Umbilical cord (tissue), 1 donor: ENCODE measurements at regions not wholly inside any gene's neighbourhood (a gene's known extent, or its start where the extent isn't known, plus 50 kb on each side); places are given as distances from the start of the nearest gene placed in this dataset.

Experiments used
- DNase-seq: peaks from one replicate; pipeline ENCODE4 v3.0.0-alpha.2; 2015; ENCODE audit warnings: low spot score

DNA sequence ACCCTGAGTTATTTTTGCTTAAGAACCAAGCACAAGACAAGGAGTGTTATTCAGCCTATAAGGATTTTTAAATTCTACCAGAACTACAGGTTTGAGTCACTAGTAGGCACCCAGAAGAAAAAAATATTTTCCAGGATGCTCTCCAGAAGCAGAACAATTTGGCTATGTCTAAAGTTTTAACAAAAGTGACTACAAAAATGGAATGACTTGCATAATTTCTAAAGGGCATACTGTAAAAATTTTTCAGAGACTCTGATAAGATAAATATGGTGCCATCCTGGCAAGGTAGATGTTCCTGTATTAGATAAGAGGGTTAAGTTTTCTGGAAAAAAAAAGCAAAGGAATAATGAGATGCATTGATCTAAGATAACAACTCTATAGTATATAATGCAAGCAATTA lies 68.6 kb upstream of the FAM9A start:
- no peak for DNase-seq

DNA sequence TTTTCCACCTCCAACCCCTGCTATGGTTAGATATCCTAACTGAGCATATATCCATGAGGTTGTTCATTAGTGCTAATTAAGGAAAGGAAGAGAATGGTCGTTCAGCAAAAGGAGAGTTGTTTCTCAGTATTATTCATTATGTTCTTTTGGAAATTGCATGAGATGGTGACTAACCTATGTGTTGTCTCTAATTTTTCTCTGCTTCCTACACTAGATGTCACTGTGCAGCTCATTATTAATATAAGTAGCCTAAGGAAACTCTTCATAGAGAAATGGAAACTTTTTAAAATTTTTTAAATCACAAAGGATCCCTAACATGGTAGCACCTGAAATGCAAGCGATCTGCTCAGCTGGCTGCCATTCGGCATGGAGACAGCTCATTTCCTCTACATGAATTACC lies 67.7 kb upstream of the FAM9A start:
- peak; percentile 35 for DNase-seq

DNA sequence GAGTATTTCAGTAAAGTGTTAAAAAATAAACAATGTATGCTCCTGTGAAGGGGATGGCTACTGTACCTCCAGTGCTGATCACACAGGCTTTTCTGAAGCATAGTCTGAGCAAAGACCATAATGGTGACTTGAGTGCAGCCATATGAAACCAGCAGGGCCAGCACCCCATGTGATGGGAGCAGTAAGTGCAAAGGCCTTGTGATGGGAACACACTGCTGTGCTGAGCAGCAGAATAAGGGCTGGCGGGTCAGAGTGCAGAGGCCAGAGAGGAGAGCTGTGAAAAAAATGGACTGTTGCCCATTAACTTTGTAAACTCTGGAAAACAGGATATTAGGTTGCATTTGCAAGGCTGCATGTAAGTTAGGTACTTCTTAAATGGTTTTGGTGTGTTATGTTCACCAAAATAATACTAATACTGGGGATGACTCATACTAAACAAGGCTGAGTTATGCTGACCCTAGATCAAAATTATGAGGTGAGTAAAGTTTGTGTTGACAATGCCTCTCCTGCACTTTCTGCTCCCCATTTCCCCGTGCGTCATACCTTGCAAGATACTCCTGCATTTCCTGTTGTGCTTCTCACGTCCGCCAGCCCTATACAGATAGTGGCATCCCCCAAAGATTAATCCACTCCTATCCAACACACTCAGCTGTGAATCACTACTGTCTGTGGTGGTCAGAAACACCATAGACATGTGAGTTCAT lies 67.0 kb upstream of the FAM9A start:
- no peak for DNase-seq

DNA sequence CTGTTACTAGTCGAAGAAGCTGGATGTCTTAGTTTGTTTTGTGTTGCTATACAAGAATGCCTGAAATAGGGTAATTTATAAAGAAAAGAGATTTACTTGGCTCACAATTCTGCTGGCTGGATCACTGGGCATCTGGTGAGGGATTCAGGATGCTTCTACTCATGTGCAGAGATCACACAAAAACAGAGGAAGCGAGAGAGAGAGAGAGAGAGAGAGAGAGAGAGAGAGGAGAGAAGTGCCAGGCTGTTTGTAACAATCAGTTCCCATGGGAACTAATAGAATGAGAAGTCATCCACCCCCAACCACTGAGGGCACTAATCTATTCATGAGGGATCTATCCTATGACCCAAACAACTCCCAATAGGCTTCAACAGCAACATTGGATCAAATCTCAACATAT lies 66.2 kb upstream of the FAM9A start:
- DNase-seq: no peak

DNA sequence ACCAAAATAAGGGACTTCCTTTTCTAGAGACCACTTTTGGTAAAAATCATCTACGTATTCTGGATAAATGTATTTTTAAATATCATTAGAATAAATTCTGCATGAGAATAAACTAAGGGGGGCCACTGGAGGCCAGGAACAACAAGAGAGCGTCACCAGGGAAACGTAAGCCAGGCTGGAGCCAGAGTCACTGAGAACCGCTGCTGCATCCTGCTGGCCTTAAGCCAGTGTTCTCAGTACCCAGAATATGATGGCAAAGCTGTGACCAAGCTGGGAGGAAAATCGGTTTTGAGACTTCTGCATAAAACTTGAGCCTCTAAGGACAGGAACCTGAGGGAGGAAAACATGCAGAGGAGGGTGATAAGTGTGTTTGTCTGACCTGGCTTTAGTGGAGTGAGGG lies 63.0 kb upstream of the FAM9A start:
- no peak for DNase-seq

DNA sequence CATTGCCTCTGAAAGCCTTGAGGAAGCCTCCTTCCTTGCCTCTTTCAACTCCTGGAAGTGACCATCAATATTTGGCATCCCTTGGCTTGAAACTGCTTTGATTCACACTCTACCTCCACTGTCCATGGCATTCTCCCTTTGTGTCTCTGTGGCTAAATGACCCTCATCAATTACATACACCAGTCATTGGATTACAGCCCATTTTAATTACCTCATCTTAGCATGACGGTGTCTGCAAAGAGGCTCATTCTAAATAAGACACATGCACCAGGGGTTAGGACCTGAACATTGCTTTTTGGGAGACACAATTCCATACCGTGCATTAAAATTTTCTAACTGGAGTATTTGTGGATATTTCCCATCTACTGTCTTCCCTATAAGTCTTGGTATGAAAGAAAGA lies 60.7 kb upstream of the FAM9A start:
- DNase-seq: no peak

DNA sequence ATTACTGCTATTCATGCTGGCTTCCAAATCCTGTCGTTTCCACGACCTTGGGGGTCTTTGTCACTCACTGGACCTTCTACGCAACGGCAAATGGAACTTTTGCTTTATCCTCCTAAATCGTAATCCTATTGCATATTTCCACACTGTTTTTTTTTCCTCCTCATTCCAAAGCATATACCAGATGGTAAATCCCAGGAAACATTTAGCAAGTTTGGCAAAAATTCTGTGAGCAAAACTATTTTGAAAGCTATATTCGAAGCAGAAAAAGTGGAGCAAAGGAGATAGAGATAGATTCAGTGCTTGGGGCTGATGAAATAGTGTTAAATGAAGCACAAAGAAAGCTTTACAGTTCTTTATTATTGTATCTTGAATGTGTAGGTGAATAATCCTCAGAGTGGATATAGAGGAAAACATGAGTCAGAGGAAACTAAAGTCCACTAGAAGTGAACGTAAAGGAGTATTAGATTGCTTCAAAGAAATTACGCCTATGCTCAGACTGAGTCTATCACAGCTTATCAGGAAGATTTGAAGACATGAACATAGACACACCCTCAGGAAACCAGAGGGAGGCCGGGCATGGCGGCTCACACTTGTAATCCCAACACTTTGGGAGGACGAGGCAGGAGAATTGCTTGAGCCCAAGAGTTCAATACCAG lies 50.2 kb upstream of the FAM9A start:
- no peak for DNase-seq
